ENCODE measurements at regions not wholly inside any gene's neighbourhood (a gene's known extent, or its start where the extent isn't known, plus 50 kb on each side); places are given as distances from the start of the nearest gene placed in this dataset.

DNA sequence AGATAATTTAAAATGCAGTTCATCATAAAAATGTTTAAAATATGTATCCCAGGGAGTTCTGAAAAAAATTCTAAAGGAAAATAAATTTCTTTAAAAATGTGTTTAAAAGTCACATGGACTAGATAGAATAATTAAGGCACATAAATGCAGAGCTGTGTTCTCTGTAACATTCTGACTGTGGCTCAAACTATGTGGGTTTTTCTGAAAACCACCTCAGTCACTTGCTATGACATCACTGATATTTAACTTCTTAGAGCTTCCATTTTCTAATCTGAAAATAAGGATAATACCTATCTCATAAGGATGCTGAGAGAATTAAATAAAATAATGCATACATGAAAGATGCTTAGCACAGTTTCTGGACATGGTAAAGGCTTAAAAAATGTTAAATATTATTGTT, 107.3 kb downstream of the SLC41A2 start:
- TF ChIP-seq, protein P1, sequence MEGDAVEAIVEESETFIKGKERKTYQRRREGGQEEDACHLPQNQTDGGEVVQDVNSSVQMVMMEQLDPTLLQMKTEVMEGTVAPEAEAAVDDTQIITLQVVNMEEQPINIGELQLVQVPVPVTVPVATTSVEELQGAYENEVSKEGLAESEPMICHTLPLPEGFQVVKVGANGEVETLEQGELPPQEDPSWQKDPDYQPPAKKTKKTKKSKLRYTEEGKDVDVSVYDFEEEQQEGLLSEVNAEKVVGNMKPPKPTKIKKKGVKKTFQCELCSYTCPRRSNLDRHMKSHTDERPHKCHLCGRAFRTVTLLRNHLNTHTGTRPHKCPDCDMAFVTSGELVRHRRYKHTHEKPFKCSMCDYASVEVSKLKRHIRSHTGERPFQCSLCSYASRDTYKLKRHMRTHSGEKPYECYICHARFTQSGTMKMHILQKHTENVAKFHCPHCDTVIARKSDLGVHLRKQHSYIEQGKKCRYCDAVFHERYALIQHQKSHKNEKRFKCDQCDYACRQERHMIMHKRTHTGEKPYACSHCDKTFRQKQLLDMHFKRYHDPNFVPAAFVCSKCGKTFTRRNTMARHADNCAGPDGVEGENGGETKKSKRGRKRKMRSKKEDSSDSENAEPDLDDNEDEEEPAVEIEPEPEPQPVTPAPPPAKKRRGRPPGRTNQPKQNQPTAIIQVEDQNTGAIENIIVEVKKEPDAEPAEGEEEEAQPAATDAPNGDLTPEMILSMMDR (IDR thresholded peaks at IDR 0.05; ENCODE audit: insufficient read depth, low read depth, low read length) = no peak
- no peak for DNase-seq (ENCODE audit: low read depth)
- no peak overlapping the region for H3K4me3 ChIP-seq (ENCODE audit: low read depth, low read length)

DNA sequence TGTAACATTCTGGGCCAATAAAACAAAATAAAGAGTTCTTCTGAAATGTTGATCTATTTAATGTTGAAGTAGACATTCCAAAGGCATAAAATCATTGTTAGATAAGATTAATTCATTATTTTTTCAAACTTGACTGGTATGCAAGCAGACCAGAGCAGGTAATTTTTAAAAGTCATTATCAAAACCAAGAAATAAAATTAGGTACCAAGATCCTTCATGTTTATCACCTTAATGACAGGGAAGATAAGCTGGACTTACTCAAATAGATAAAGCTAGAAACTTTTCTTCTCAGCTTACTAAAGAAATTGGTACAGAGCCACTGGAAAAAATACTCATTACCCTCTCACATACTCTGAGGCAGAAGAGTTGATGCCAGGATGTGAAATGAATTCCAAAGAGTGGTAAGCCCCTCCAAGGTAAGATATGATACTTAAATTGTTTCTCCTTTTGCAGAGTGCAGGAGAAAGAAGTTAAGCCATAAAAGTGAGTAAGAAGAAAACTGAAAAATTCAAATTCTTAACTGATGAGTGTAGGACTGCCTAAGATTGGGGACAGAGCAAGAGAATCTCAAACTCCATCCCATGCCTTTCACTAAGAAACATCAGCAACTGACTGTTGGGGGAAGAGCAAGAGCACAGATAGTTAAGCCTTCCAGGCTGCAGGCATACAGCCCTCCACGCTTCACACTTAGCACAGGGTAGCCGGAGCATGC, 111.9 kb downstream of the SLC41A2 start:
- TF ChIP-seq, protein P1 (IDR thresholded peaks at IDR 0.05; ENCODE audit: insufficient read depth, low read depth, low read length) = no peak
- H3K4me3 ChIP-seq (ENCODE audit: low read depth, low read length) = no peak overlapping the region
- DNase-seq (ENCODE audit: low read depth) = peak; percentile 4

DNA sequence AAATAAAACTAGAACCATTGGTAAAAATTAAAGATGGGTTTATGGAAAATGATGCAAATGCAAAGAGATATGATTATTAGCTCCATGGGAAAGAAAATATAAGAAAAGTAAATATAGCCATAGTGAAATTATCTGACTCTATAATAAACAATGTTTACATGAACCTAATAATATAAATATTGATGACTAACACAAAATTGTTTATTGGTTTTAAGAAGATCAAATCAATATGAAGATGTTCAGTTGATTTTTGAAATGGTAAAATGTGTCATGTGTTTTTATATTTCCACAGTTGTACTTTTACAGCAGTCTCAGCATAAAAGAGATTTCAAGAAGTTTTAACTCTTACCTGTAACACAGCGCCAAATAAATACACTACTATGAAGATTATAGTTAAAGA, 114.0 kb downstream of the SLC41A2 start:
- no peak for DNase-seq (ENCODE audit: low read depth)
- TF ChIP-seq, protein P1 (IDR thresholded peaks at IDR 0.05; ENCODE audit: insufficient read depth, low read depth, low read length) = no peak
- H3K4me3 ChIP-seq (ENCODE audit: low read depth, low read length) = no peak overlapping the region

DNA sequence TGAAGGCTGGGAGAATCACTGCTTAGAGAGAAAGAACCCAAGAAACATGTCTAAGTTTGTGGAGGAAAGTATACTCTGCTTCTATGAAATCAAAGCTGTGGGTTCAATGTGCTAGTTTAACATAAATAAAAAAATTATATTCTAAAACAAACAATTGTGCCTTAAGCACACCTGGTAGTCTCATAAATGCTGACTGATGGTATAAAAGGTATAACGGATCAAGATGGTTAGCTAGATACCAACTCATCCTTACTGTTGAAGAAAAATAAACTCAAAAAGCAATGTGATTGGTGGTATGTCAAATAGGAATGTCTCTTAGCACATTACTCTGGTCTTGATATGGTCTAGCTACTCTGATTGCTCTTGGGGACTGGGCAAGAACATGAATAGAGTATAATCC, 117.8 kb downstream of the SLC41A2 start:
- no peak overlapping the region for H3K4me3 ChIP-seq (ENCODE audit: low read depth, low read length)
- TF ChIP-seq, protein P1 (IDR thresholded peaks at IDR 0.05; ENCODE audit: insufficient read depth, low read depth, low read length) = no peak
- no peak for DNase-seq (ENCODE audit: low read depth)

DNA sequence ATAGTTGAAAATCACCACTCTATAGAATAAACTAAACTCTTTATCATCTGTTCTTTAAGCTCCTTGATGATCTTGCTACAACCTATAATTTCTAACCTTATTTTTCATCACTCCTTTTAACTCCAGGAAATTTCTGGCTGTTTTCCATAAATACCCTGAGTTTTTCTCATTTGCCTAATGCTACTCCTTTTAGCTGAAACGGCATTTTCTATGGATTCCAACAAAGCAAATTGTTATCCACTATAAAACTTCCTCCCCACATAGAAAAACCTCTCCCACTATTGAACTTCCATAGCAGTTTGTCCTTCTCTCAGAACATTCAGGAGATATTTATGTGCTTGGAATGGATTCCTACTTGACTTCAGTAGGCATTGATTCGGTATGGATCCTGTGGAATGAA, 122.8 kb downstream of the SLC41A2 start:
- DNase-seq (ENCODE audit: low read depth) = no peak
- H3K4me3 ChIP-seq (ENCODE audit: low read depth, low read length) = no peak overlapping the region
- TF ChIP-seq, protein P1 (IDR thresholded peaks at IDR 0.05; ENCODE audit: insufficient read depth, low read depth, low read length) = no peak

DNA sequence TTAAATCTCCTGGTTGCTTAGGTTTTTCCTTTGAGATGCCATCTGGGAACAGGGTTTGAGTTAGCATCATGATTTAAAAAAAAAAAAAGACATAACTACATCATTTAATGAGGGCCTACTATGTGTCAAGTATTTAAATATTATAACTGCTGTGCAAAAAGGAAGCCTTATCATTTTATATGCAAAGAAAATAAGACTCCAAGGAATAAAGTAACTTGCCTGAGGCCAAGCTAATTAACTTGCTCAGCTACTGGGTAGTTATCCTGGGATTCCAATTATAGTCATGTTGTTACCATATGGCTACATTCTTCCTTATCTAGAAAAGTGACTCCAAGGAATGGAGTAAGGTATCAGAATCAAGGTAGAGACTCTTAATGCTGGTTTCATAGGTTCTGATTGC, 123.5 kb downstream of the SLC41A2 start:
- DNase-seq (ENCODE audit: low read depth) = no peak

More for the DNA sequence above, 123.5 kb downstream of the SLC41A2 start:
- TF ChIP-seq, protein P1 (IDR thresholded peaks at IDR 0.05; ENCODE audit: insufficient read depth, low read depth, low read length) = no peak
- no peak overlapping the region for H3K4me3 ChIP-seq (ENCODE audit: low read depth, low read length)
